Neural progenitor cell (in vitro differentiated cells): ENCODE measurements at regions not wholly inside any gene's neighbourhood (a gene's known extent, or its start where the extent isn't known, plus 50 kb on each side); places are given as distances from the start of the nearest gene placed in this dataset.

ENCODE experiments used
- DNase-seq: peaks from one replicate; pipeline ENCODE4 v3.0.0-alpha.2; 2016; ENCODE audit warnings: low spot score
- H2AFZ ChIP-seq: fragments of 200-600 bp; sonication (generic); replicated peaks from 2 replicates; pipeline ENCODE4 v1.6.1; 2016; ENCODE audit warnings: antibody characterized with exemption
- H3F3A ChIP-seq: fragments of 200-600 bp; sonication (generic); 2 replicates; pipeline ENCODE4 v1.6.1; 2016; ENCODE audit warnings: antibody characterized with exemption, low read depth
- H3K27ac ChIP-seq: fragments of 200-600 bp; sonication (generic); 2 replicates; pipeline ENCODE4 v1.5.1; 2016; ENCODE audit warnings: mild to moderate bottlenecking
- H3K27me3 ChIP-seq: fragments of 200-600 bp; sonication (generic); 2 replicates; pipeline ENCODE4 v1.6.1; 2016; ENCODE audit warnings: mild to moderate bottlenecking, moderate library complexity
- H3K36me3 ChIP-seq: fragments of 200-600 bp; sonication (generic); 2 replicates; pipeline ENCODE4 v1.5.1; 2016
- H3K4me1 ChIP-seq: fragments of 200-600 bp; sonication (generic); 2 replicates; pipeline ENCODE4 v1.6.1; 2016; ENCODE audit warnings: mixed run types
- H3K4me2 ChIP-seq: fragments of 200-600 bp; sonication (generic); 2 replicates; pipeline ENCODE4 v1.6.1; 2016
- H3K4me3 ChIP-seq: fragments of 200-600 bp; sonication (generic); 2 replicates; pipeline ENCODE4 v1.5.1; 2016
- H3K79me2 ChIP-seq: fragments of 200-600 bp; sonication (generic); 2 replicates; pipeline ENCODE4 v1.6.1; 2016; ENCODE audit warnings: low read depth
- H3K9ac ChIP-seq: fragments of 200-600 bp; sonication (generic); 2 replicates; pipeline ENCODE4 v1.6.1; 2016
- H3K9me3 ChIP-seq: fragments of 200-600 bp; sonication (generic); 2 replicates; pipeline ENCODE4 v1.5.1; 2016; ENCODE audit warnings: low read depth
- H4K20me1 ChIP-seq: fragments of 200-600 bp; sonication (generic); 2 replicates; pipeline ENCODE4 v1.6.1; 2016; ENCODE audit warnings: low read depth
- H3K27ac Mint-ChIP-seq: 3 replicates; pipeline ENCODE4 v1.8.0; 2021; ENCODE audit warnings: mixed read lengths
- H3K27me3 Mint-ChIP-seq: 2 replicates; pipeline ENCODE4 v1.8.0; 2022; ENCODE audit warnings: low read depth, mild to moderate bottlenecking, inconsistent platforms, moderate library complexity, mixed read lengths; ENCODE audit not compliant: insufficient read depth
- H3K36me3 Mint-ChIP-seq: 3 replicates; pipeline ENCODE4 v1.8.0; 2021; ENCODE audit warnings: mixed read lengths
- H3K4me1 Mint-ChIP-seq: 3 replicates; pipeline ENCODE4 v1.8.0; 2021; ENCODE audit warnings: mixed read lengths
- H3K4me3 Mint-ChIP-seq: 3 replicates; pipeline ENCODE4 v1.8.0; 2021; ENCODE audit warnings: mild to moderate bottlenecking, moderate library complexity, mixed read lengths
- H3K9me3 Mint-ChIP-seq: 3 replicates; pipeline ENCODE4 v1.8.0; 2020; ENCODE audit warnings: mixed read lengths
- CTCF ChIP-seq: fragments of 200-600 bp; sonication (generic); IDR thresholded peaks from 2 replicates; pipeline ENCODE4 v1.5.1; 2017; ENCODE audit warnings: antibody characterized with exemption, mild to moderate bottlenecking
- EZH2 ChIP-seq: fragments of 200-600 bp; sonication (generic); IDR thresholded peaks from 2 replicates; pipeline ENCODE4 v1.6.1; 2017; ENCODE audit warnings: antibody characterized with exemption, mild to moderate bottlenecking, moderate library complexity
- EZH2phosphoT487 ChIP-seq: fragments of 200-600 bp; sonication (generic); IDR thresholded peaks from 2 replicates; pipeline ENCODE4 v1.6.1; 2017; ENCODE audit warnings: antibody characterized with exemption

- no peaks in the 10 kb centered on the region for H3K79me2 ChIP-seq
- H4K20me1 ChIP-seq, result no peaks in the 10 kb centered on the region
- H3K36me3 ChIP-seq, result no peaks in the 10 kb centered on the region
- no peak overlapping the region for H3K27ac ChIP-seq
- no peak overlapping the region for H2AFZ ChIP-seq
- no peaks in the 10 kb centered on the region for H3F3A ChIP-seq
- Mint-ChIP-seq H3K36me3 (no peaks in the 10 kb centered on the region), H3K9me3 (peaks cover under 1% of the 10 kb centered on the region), H3K27me3 (no peaks in the 10 kb centered on the region), H3K4me1 (no peaks in the 10 kb centered on the region), H3K4me3 (no peak overlapping the region), H3K27ac (no peak overlapping the region)
- H3K9me3 ChIP-seq, result no peaks in the 10 kb centered on the region
- no peak overlapping the region for H3K4me3 ChIP-seq
- TF ChIP-seq CTCF (no peak), EZH2phosphoT487 (no peak), EZH2 (no peak)
- no peak overlapping the region for H3K9ac ChIP-seq
- no peaks in the 10 kb centered on the region for H3K4me1 ChIP-seq
- DNase-seq, result no peak
- no peaks in the 10 kb centered on the region for H3K27me3 ChIP-seq
- H3K4me2 ChIP-seq, result no peak overlapping the region
Measured at GRCh38 chr12:63400318-63400717, 249.3 kb upstream of the AVPR1A start.

- H3K4me1 Mint-ChIP-seq, result no peaks in the 10 kb centered on the region
- TF ChIP-seq EZH2, result no peak
- TF ChIP-seq CTCF, result no peak
- no peak for TF ChIP-seq EZH2phosphoT487
- H3K27ac ChIP-seq, result no peak overlapping the region
- no peaks in the 10 kb centered on the region for H3K4me1 ChIP-seq
- no peaks in the 10 kb centered on the region for H4K20me1 ChIP-seq
- H3K27me3 Mint-ChIP-seq, result no peaks in the 10 kb centered on the region
- H3K4me3 ChIP-seq, result no peak overlapping the region
- no peaks in the 10 kb centered on the region for H3K9me3 Mint-ChIP-seq
- H3K4me2 ChIP-seq, result no peak overlapping the region
- no peak overlapping the region for H3K4me3 Mint-ChIP-seq
- no peaks in the 10 kb centered on the region for H3F3A ChIP-seq
- no peaks in the 10 kb centered on the region for H3K9me3 ChIP-seq
- no peak for DNase-seq
- H3K36me3 Mint-ChIP-seq, result no peaks in the 10 kb centered on the region
- no peak overlapping the region for H2AFZ ChIP-seq
- no peaks in the 10 kb centered on the region for H3K36me3 ChIP-seq
- H3K9ac ChIP-seq, result no peak overlapping the region
- H3K27me3 ChIP-seq, result no peaks in the 10 kb centered on the region
- H3K79me2 ChIP-seq, result no peaks in the 10 kb centered on the region
- H3K27ac Mint-ChIP-seq, result no peak overlapping the region
Measured at GRCh38 chr12:63397807-63398206, 246.8 kb upstream of the AVPR1A start.

- H3K36me3 ChIP-seq, result no peaks in the 10 kb centered on the region
- H3K4me1 Mint-ChIP-seq, result no peaks in the 10 kb centered on the region
- no peaks in the 10 kb centered on the region for H3K27me3 ChIP-seq
- H3K27me3 Mint-ChIP-seq, result no peaks in the 10 kb centered on the region
- no peaks in the 10 kb centered on the region for H3K9me3 ChIP-seq
- no peaks in the 10 kb centered on the region for H3K79me2 ChIP-seq
- no peaks in the 10 kb centered on the region for H3K36me3 Mint-ChIP-seq
- no peaks in the 10 kb centered on the region for H3F3A ChIP-seq
- no peak overlapping the region for H3K4me3 ChIP-seq
- H3K27ac Mint-ChIP-seq, result no peak overlapping the region
- no peak for DNase-seq
- H2AFZ ChIP-seq, result no peak overlapping the region
- no peaks in the 10 kb centered on the region for H4K20me1 ChIP-seq
- no peaks in the 10 kb centered on the region for H3K4me1 ChIP-seq
- H3K9me3 Mint-ChIP-seq, result no peaks in the 10 kb centered on the region
- H3K9ac ChIP-seq, result no peak overlapping the region
- no peak overlapping the region for H3K4me2 ChIP-seq
- no peak for TF ChIP-seq EZH2phosphoT487
- no peak for TF ChIP-seq EZH2
- TF ChIP-seq CTCF, result no peak
- H3K4me3 Mint-ChIP-seq, result no peak overlapping the region
- H3K27ac ChIP-seq, result no peak overlapping the region
Measured at GRCh38 chr12:63396135-63396534, 245.1 kb upstream of the AVPR1A start.

GRCh38 chr12:63394983-63395382 lies 244.0 kb upstream of the AVPR1A start:
- no peak overlapping the region for H3K4me3 Mint-ChIP-seq
- no peak overlapping the region for H3K4me2 ChIP-seq
- no peaks in the 10 kb centered on the region for H3F3A ChIP-seq
- no peak for DNase-seq
- no peaks in the 10 kb centered on the region for H3K36me3 ChIP-seq
- H3K9ac ChIP-seq, result no peak overlapping the region
- no peaks in the 10 kb centered on the region for H3K9me3 ChIP-seq
- no peaks in the 10 kb centered on the region for H4K20me1 ChIP-seq
- no peak overlapping the region for H3K27ac ChIP-seq
- peaks cover 1% of the 10 kb centered on the region for H3K4me1 Mint-ChIP-seq
- H3K27ac Mint-ChIP-seq, result no peak overlapping the region
- no peaks in the 10 kb centered on the region for H3K36me3 Mint-ChIP-seq
- TF ChIP-seq EZH2phosphoT487 (no peak), CTCF (no peak), EZH2 (no peak)
- H3K27me3 ChIP-seq, result no peaks in the 10 kb centered on the region
- H3K4me3 ChIP-seq, result no peak overlapping the region
- H3K79me2 ChIP-seq, result no peaks in the 10 kb centered on the region
- no peaks in the 10 kb centered on the region for H3K27me3 Mint-ChIP-seq
- H2AFZ ChIP-seq, result no peak overlapping the region
- no peaks in the 10 kb centered on the region for H3K4me1 ChIP-seq
- no peaks in the 10 kb centered on the region for H3K9me3 Mint-ChIP-seq
